Neural crest cell (in vitro differentiated cells): ENCODE measurements at regions not wholly inside any gene's neighbourhood (a gene's known extent, or its start where the extent isn't known, plus 50 kb on each side); places are given as distances from the start of the nearest gene placed in this dataset.
"Not testable (repeated sequence)": the region's sequence is repeated elsewhere in the genome, so short reads cannot be mapped to it uniquely, and the experiment has no call there.

Source experiments
- DNase-seq: peaks from one replicate; pipeline ENCODE4 v3.0.0; 2021; ENCODE audit warnings: low read depth, mixed read lengths, low spot score
- H3K27ac Mint-ChIP-seq: one replicate; pipeline ENCODE4 v1.8.0; 2021; ENCODE audit warnings: mild to moderate bottlenecking, mixed read lengths; ENCODE audit not compliant: unreplicated experiment
- H3K27me3 Mint-ChIP-seq: 2 replicates; pipeline ENCODE4 v1.8.0; 2021; ENCODE audit warnings: low read depth, mild to moderate bottlenecking, mixed read lengths
- H3K36me3 Mint-ChIP-seq: 2 replicates; pipeline ENCODE4 v1.8.0; 2021; ENCODE audit warnings: low read depth, mild to moderate bottlenecking, mixed read lengths
- H3K4me1 Mint-ChIP-seq: 2 replicates; pipeline ENCODE4 v1.8.0; 2021; ENCODE audit warnings: mixed read lengths
- H3K4me3 Mint-ChIP-seq: one replicate; pipeline ENCODE4 v1.8.0; 2021; ENCODE audit warnings: mild to moderate bottlenecking, mixed read lengths
- H3K9me3 Mint-ChIP-seq: 2 replicates; pipeline ENCODE4 v1.8.0; 2021; ENCODE audit warnings: mixed read lengths
- TF ChIP-seq, protein P1 (sequence below): fragments of 200-600 bp; sonication (generic); conservative IDR thresholded peaks from 2 replicates; pipeline ENCODE4 v1.5.0; 2021; ENCODE audit warnings: antibody characterized with exemption, mild to moderate bottlenecking

- Mint-ChIP-seq H3K4me3 (no peak overlapping the region), H3K36me3 (no peaks in the 10 kb centered on the region), H3K9me3 (no peaks in the 10 kb centered on the region), H3K27me3 (peaks cover 4% of the 10 kb centered on the region), H3K4me1 (no peaks in the 10 kb centered on the region), H3K27ac (no peak overlapping the region)
- TF ChIP-seq, protein P1, sequence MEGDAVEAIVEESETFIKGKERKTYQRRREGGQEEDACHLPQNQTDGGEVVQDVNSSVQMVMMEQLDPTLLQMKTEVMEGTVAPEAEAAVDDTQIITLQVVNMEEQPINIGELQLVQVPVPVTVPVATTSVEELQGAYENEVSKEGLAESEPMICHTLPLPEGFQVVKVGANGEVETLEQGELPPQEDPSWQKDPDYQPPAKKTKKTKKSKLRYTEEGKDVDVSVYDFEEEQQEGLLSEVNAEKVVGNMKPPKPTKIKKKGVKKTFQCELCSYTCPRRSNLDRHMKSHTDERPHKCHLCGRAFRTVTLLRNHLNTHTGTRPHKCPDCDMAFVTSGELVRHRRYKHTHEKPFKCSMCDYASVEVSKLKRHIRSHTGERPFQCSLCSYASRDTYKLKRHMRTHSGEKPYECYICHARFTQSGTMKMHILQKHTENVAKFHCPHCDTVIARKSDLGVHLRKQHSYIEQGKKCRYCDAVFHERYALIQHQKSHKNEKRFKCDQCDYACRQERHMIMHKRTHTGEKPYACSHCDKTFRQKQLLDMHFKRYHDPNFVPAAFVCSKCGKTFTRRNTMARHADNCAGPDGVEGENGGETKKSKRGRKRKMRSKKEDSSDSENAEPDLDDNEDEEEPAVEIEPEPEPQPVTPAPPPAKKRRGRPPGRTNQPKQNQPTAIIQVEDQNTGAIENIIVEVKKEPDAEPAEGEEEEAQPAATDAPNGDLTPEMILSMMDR = no peak
- no peak for DNase-seq
Observed at GRCh38 chr1:157370698-157371097, 181.6 kb downstream of the FCRL5 start.

- H3K36me3 Mint-ChIP-seq = no peaks in the 10 kb centered on the region
- TF ChIP-seq, protein P1 = peak; percentile 91
- no peaks in the 10 kb centered on the region for H3K4me1 Mint-ChIP-seq
- no peak overlapping the region for H3K27ac Mint-ChIP-seq
- no peak overlapping the region for H3K4me3 Mint-ChIP-seq
- peak; percentile 72 for DNase-seq
- H3K9me3 Mint-ChIP-seq = no peaks in the 10 kb centered on the region
- H3K27me3 Mint-ChIP-seq = peaks cover 2% of the 10 kb centered on the region
Observed at GRCh38 chr1:157369808-157370521, 182.3 kb downstream of the FCRL5 start.

DNA sequence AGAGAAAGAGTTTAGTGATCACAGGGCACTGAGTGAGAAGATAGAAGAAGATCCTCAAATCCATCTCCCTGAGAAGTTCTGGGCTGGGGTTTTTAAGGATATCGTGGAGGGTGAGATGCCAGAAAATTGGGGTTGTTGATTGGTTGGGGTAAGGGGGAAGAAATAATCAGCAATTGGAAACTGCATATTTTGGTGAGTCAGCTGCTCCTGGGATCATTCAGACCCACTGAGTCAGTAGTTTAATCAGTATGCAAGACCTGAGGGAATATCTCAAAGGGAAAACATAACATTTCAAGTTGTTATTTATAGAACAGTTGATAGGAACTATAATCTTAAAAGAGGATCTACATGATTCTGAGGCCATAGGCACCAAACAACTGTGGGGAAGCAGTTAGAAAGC, 183.4 kb downstream of the FCRL5 start:
- H3K27ac Mint-ChIP-seq = peak overlapping the region; percentile 4
- H3K27me3 Mint-ChIP-seq, H3K4me3 Mint-ChIP-seq, DNase-seq, H3K9me3 Mint-ChIP-seq, H3K4me1 Mint-ChIP-seq, H3K36me3 Mint-ChIP-seq: not testable (repeated sequence)

GRCh38 chr1:157368363-157368762, 184.0 kb downstream of the FCRL5 start:
- H3K36me3 Mint-ChIP-seq = no peaks in the 10 kb centered on the region
- H3K4me3 Mint-ChIP-seq = no peak overlapping the region
- no peak for DNase-seq
- no peak overlapping the region for H3K27ac Mint-ChIP-seq
- no peaks in the 10 kb centered on the region for H3K4me1 Mint-ChIP-seq
- H3K27me3 Mint-ChIP-seq = no peaks in the 10 kb centered on the region
- no peaks in the 10 kb centered on the region for H3K9me3 Mint-ChIP-seq
- TF ChIP-seq, protein P1 = no peak

DNA sequence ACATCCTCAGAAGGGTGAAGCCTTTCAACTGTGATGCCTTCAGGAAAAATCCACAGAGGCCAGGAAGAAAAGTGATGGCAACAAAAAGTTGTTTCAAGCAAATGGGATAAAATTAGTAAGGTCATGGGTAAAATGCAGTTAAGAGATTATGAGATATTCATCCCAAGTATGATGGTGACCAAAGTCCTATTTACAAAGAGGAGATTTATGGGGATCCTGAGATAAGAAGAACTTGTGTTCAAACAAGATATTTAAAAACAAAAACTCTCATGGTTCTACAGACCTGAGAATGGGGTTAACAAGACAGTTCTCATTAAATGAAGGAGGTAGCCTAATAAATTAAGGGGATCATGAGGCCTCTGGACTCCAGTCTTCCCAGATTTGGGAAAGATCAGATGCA, 184.4 kb downstream of the FCRL5 start:
- no peaks in the 10 kb centered on the region for H3K4me1 Mint-ChIP-seq
- TF ChIP-seq, protein P1 = no peak
- DNase-seq = no peak
- H3K27ac Mint-ChIP-seq = no peak overlapping the region
- H3K27me3 Mint-ChIP-seq = no peaks in the 10 kb centered on the region
- H3K36me3 Mint-ChIP-seq = no peaks in the 10 kb centered on the region
- H3K9me3 Mint-ChIP-seq = no peaks in the 10 kb centered on the region
- H3K4me3 Mint-ChIP-seq = no peak overlapping the region

DNA sequence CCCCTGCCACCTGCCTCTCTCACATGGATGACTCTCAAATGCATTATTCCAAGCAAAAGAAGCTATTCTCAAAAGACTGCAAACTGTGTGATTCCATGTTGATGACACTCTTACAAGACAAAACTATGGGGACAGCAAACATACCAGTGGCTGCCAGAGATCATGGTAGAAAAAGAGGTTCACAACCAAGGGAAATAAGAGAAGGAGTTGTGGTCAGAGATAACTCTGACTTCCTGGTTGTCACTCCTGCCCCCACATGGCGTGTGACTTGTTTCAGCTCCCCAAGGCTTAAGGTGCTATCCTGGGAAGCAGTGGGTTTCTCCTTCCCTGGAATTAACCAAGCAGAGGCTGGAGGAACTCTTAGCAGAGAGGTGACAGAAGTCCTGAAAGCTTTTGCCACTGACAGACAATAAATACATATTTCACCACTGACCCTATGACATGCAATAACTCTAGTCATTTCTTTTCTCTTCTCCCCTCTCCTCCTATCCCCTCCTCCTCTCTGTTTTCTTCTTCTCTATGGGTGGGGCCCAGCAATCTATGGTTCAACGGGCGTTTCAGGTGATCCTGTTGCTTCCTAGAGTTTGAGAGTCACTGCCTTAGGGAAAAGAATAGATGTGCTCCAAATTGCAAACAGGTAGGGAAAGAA, 185.1 kb downstream of the FCRL5 start:
- no peaks in the 10 kb centered on the region for H3K9me3 Mint-ChIP-seq
- no peak overlapping the region for H3K4me3 Mint-ChIP-seq
- no peaks in the 10 kb centered on the region for H3K36me3 Mint-ChIP-seq
- TF ChIP-seq, protein P1 = no peak
- no peak for DNase-seq
- no peaks in the 10 kb centered on the region for H3K4me1 Mint-ChIP-seq
- H3K27me3 Mint-ChIP-seq = no peaks in the 10 kb centered on the region
- no peak overlapping the region for H3K27ac Mint-ChIP-seq
